Peyer's patch (tissue), 4 donors: ENCODE measurements at regions not wholly inside any gene's neighbourhood (a gene's known extent, or its start where the extent isn't known, plus 50 kb on each side); places are given as distances from the start of the nearest gene placed in this dataset.

Experiments used
- CTCF ChIP-seq, 6 experiments: fragments of 450-650 bp in 4 of 6; fragments of 200-600 bp in 2 of 6; sonication (generic) in 1 of 6; IDR thresholded peaks; one replicate each; pipeline ENCODE4 v1.5.1; 2017 to 2019; ENCODE audit warnings: antibody characterized with exemption in 6 of 6, mild to moderate bottlenecking in 3 of 6, moderate library complexity in 1 of 6
- POLR2A ChIP-seq, 2 donors: fragments of 450-650 bp; IDR thresholded peaks; one replicate each; pipeline ENCODE4 v1.5.1; 2017; ENCODE audit warnings: antibody characterized with exemption in 2 of 2, mild to moderate bottlenecking in 2 of 2, moderate library complexity in 2 of 2

- TF ChIP-seq CTCF (IDR thresholded peaks at IDR 0.05) (no peak), POLR2A (IDR thresholded peaks at IDR 0.05) (no peak)
Measured at GRCh38 chr7:110507369-110507768, 583.6 kb upstream of the LRRN3 start.
